Neural progenitor cell (in vitro differentiated cells): ENCODE measurements at regions not wholly inside any gene's neighbourhood (a gene's known extent, or its start where the extent isn't known, plus 50 kb on each side); places are given as distances from the start of the nearest gene placed in this dataset.
A peak's percentile ranks its signal among the peaks of the same experiment; 100 is the strongest.

Experiments
- DNase-seq: peaks from one replicate; pipeline ENCODE4 v3.0.0-alpha.2; 2016; ENCODE audit warnings: low spot score
- H2AFZ ChIP-seq: fragments of 200-600 bp; sonication (generic); replicated peaks from 2 replicates; pipeline ENCODE4 v1.6.1; 2016; ENCODE audit warnings: antibody characterized with exemption
- H3F3A ChIP-seq: fragments of 200-600 bp; sonication (generic); 2 replicates; pipeline ENCODE4 v1.6.1; 2016; ENCODE audit warnings: antibody characterized with exemption, low read depth
- H3K27ac ChIP-seq: fragments of 200-600 bp; sonication (generic); 2 replicates; pipeline ENCODE4 v1.5.1; 2016; ENCODE audit warnings: mild to moderate bottlenecking
- H3K27me3 ChIP-seq: fragments of 200-600 bp; sonication (generic); 2 replicates; pipeline ENCODE4 v1.6.1; 2016; ENCODE audit warnings: mild to moderate bottlenecking, moderate library complexity
- H3K36me3 ChIP-seq: fragments of 200-600 bp; sonication (generic); 2 replicates; pipeline ENCODE4 v1.5.1; 2016
- H3K4me1 ChIP-seq: fragments of 200-600 bp; sonication (generic); 2 replicates; pipeline ENCODE4 v1.6.1; 2016; ENCODE audit warnings: mixed run types
- H3K4me2 ChIP-seq: fragments of 200-600 bp; sonication (generic); 2 replicates; pipeline ENCODE4 v1.6.1; 2016
- H3K4me3 ChIP-seq: fragments of 200-600 bp; sonication (generic); 2 replicates; pipeline ENCODE4 v1.5.1; 2016
- H3K79me2 ChIP-seq: fragments of 200-600 bp; sonication (generic); 2 replicates; pipeline ENCODE4 v1.6.1; 2016; ENCODE audit warnings: low read depth
- H3K9ac ChIP-seq: fragments of 200-600 bp; sonication (generic); 2 replicates; pipeline ENCODE4 v1.6.1; 2016
- H3K9me3 ChIP-seq: fragments of 200-600 bp; sonication (generic); 2 replicates; pipeline ENCODE4 v1.5.1; 2016; ENCODE audit warnings: low read depth
- H4K20me1 ChIP-seq: fragments of 200-600 bp; sonication (generic); 2 replicates; pipeline ENCODE4 v1.6.1; 2016; ENCODE audit warnings: low read depth
- H3K27ac Mint-ChIP-seq: 3 replicates; pipeline ENCODE4 v1.8.0; 2021; ENCODE audit warnings: mixed read lengths
- H3K27me3 Mint-ChIP-seq: 2 replicates; pipeline ENCODE4 v1.8.0; 2022; ENCODE audit warnings: low read depth, mild to moderate bottlenecking, inconsistent platforms, moderate library complexity, mixed read lengths; ENCODE audit not compliant: insufficient read depth
- H3K36me3 Mint-ChIP-seq: 3 replicates; pipeline ENCODE4 v1.8.0; 2021; ENCODE audit warnings: mixed read lengths
- H3K4me1 Mint-ChIP-seq: 3 replicates; pipeline ENCODE4 v1.8.0; 2021; ENCODE audit warnings: mixed read lengths
- H3K4me3 Mint-ChIP-seq: 3 replicates; pipeline ENCODE4 v1.8.0; 2021; ENCODE audit warnings: mild to moderate bottlenecking, moderate library complexity, mixed read lengths
- H3K9me3 Mint-ChIP-seq: 3 replicates; pipeline ENCODE4 v1.8.0; 2020; ENCODE audit warnings: mixed read lengths
- EZH2 ChIP-seq: fragments of 200-600 bp; sonication (generic); IDR thresholded peaks from 2 replicates; pipeline ENCODE4 v1.6.1; 2017; ENCODE audit warnings: antibody characterized with exemption, mild to moderate bottlenecking, moderate library complexity
- EZH2phosphoT487 ChIP-seq: fragments of 200-600 bp; sonication (generic); IDR thresholded peaks from 2 replicates; pipeline ENCODE4 v1.6.1; 2017; ENCODE audit warnings: antibody characterized with exemption
- TF ChIP-seq, protein P1 (sequence below): fragments of 200-600 bp; sonication (generic); IDR thresholded peaks from 2 replicates; pipeline ENCODE4 v1.5.1; 2017; ENCODE audit warnings: antibody characterized with exemption, mild to moderate bottlenecking

DNA sequence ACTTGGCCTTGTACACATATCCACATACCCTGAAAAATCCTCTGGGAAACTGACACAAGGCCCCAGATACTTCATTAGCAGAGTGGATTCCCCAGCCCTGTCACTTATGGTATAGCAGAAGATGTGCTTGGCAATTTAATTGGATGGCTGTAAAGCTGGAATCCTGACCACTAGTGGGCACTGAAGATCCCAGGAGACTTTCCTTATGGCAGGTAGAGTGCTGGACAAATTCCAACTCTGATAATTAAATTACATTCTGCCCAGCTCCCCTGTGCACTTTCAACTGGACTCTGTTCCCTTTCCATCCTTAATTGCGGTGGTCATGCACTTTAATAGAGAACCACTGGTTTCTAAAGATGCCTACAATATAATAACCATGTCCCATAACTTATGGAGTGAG, 119.8 kb downstream of the DCK start:
- no peaks in the 10 kb centered on the region for H3K9me3 Mint-ChIP-seq
- H3K36me3 ChIP-seq: no peaks in the 10 kb centered on the region
- H3K9me3 ChIP-seq: no peaks in the 10 kb centered on the region
- no peaks in the 10 kb centered on the region for H3F3A ChIP-seq
- no peak overlapping the region for H3K4me2 ChIP-seq
- H2AFZ ChIP-seq: no peak overlapping the region
- no peaks in the 10 kb centered on the region for H3K27me3 ChIP-seq
- H3K4me1 ChIP-seq: no peaks in the 10 kb centered on the region
- H3K27ac Mint-ChIP-seq: no peak overlapping the region
- H3K79me2 ChIP-seq: no peaks in the 10 kb centered on the region
- TF ChIP-seq EZH2phosphoT487: no peak
- TF ChIP-seq, protein P1, sequence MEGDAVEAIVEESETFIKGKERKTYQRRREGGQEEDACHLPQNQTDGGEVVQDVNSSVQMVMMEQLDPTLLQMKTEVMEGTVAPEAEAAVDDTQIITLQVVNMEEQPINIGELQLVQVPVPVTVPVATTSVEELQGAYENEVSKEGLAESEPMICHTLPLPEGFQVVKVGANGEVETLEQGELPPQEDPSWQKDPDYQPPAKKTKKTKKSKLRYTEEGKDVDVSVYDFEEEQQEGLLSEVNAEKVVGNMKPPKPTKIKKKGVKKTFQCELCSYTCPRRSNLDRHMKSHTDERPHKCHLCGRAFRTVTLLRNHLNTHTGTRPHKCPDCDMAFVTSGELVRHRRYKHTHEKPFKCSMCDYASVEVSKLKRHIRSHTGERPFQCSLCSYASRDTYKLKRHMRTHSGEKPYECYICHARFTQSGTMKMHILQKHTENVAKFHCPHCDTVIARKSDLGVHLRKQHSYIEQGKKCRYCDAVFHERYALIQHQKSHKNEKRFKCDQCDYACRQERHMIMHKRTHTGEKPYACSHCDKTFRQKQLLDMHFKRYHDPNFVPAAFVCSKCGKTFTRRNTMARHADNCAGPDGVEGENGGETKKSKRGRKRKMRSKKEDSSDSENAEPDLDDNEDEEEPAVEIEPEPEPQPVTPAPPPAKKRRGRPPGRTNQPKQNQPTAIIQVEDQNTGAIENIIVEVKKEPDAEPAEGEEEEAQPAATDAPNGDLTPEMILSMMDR: peak; percentile 41
- no peaks in the 10 kb centered on the region for H3K36me3 Mint-ChIP-seq
- H3K27ac ChIP-seq: no peak overlapping the region
- no peak overlapping the region for H3K9ac ChIP-seq
- H3K4me3 Mint-ChIP-seq: no peak overlapping the region
- no peak overlapping the region for H3K4me3 ChIP-seq
- H3K27me3 Mint-ChIP-seq: no peaks in the 10 kb centered on the region
- H3K4me1 Mint-ChIP-seq: no peaks in the 10 kb centered on the region
- peak; percentile 4 for DNase-seq
- no peaks in the 10 kb centered on the region for H4K20me1 ChIP-seq

DNA sequence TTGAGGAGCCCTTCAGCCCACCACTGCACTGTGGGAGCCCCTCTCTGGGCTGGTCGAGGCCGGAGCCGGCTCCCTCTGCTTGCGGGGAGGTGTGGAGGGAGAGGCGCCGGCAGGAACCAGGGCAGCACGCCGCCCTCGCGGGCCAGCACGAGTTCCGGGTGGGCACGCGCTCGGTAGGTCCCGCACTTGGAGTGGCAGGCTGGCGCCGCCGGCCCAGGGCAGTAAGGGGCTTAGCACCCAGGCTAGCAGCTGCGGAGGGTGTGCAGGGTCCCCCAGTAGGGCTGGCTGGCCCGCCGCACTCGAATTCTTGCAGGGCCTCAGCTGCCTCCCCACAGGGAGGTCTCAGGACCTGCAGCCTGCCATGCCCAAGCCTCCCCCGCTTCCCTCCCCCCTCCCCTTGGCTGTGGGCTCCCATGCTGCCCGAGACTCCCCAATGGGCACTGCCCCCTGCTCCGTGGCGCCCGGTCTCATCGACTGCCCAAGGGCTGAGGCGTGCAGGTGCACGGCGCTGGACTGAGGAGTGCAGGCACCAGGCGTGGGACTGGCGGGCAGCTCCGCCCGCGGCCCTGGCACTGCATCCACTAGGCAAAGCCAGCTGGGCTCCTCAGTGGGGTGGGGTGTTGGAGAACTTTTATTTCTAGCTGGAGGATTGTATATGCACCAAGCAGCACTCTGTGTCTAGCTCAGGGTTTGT, 127.5 kb downstream of the DCK start:
- H4K20me1 ChIP-seq: no peaks in the 10 kb centered on the region
- no peak overlapping the region for H3K9ac ChIP-seq
- H3K27me3 ChIP-seq: no peaks in the 10 kb centered on the region
- no peak overlapping the region for H2AFZ ChIP-seq
- DNase-seq: no peak
- H3K4me1 Mint-ChIP-seq: no peaks in the 10 kb centered on the region
- H3K36me3 ChIP-seq: no peaks in the 10 kb centered on the region
- H3K9me3 Mint-ChIP-seq: peaks cover 6% of the 10 kb centered on the region
- TF ChIP-seq, protein P1: no peak
- TF ChIP-seq EZH2: no peak
- TF ChIP-seq EZH2phosphoT487: no peak
- no peak overlapping the region for H3K4me3 ChIP-seq
- no peak overlapping the region for H3K27ac Mint-ChIP-seq
- H3K27ac ChIP-seq: no peak overlapping the region
- H3K4me2 ChIP-seq: no peak overlapping the region
- no peaks in the 10 kb centered on the region for H3K79me2 ChIP-seq
- no peaks in the 10 kb centered on the region for H3F3A ChIP-seq
- H3K4me3 Mint-ChIP-seq: no peak overlapping the region
- H3K9me3 ChIP-seq: no peaks in the 10 kb centered on the region
- H3K27me3 Mint-ChIP-seq: peaks cover 3% of the 10 kb centered on the region
- no peaks in the 10 kb centered on the region for H3K36me3 Mint-ChIP-seq
- no peaks in the 10 kb centered on the region for H3K4me1 ChIP-seq

DNA sequence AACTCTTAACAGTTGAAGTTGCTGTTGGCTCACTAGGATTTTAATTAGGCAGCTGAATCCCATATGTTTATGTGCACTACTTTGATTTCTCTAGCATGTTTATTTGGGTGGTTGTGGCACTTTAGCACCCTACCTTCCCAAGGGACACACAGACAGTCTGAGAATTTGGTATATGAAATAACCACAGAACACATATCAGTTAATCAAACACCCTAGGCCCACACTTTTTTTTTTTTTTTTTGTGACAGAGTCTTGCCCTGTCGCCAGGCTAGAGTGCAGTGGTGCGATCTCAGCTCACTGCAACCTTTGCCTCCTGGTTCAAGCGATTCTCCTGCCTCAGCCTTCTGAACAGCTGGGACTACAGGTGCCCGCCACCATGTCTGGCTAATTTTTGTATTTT, 130.5 kb downstream of the DCK start:
- H3K4me2 ChIP-seq: no peak overlapping the region
- no peak overlapping the region for H3K4me3 ChIP-seq
- H3K79me2 ChIP-seq: no peaks in the 10 kb centered on the region
- H3K9me3 ChIP-seq: no peaks in the 10 kb centered on the region
- no peak overlapping the region for H3K9ac ChIP-seq
- Mint-ChIP-seq H3K4me1 (no peaks in the 10 kb centered on the region), H3K9me3 (peaks cover 8% of the 10 kb centered on the region), H3K36me3 (peaks cover 2% of the 10 kb centered on the region), H3K27ac (no peak overlapping the region), H3K4me3 (no peak overlapping the region), H3K27me3 (peaks cover 3% of the 10 kb centered on the region)
- DNase-seq: no peak
- H3K27me3 ChIP-seq: no peaks in the 10 kb centered on the region
- no peak overlapping the region for H3K27ac ChIP-seq
- H3K4me1 ChIP-seq: no peaks in the 10 kb centered on the region
- no peaks in the 10 kb centered on the region for H3F3A ChIP-seq
- no peaks in the 10 kb centered on the region for H4K20me1 ChIP-seq
- TF ChIP-seq, protein P1: no peak
- TF ChIP-seq EZH2: no peak
- H3K36me3 ChIP-seq: no peaks in the 10 kb centered on the region
- H2AFZ ChIP-seq: no peak overlapping the region
